ENCODE measurements at regions not wholly inside any gene's neighbourhood (a gene's known extent, or its start where the extent isn't known, plus 50 kb on each side); places are given as distances from the start of the nearest gene placed in this dataset.

DNA sequence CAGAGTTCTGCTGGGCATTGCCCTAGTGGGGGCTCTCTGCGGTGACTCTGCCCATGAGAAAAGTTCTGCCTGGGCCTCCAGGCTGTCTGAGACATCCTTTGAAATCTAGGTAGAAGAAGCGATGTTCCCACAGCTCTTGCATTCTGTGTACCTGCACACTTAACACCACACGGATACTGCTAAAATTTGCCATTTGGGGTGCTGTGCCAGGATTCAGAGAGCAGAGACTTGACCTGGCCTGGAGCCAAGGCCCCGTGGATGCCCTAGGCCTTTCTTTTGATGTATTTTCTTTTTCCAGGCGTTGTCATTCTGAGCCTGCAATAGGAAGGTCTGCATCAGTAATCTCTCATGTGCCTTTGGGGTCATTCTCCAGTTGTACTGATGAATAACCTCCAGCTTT is 89.3 kb upstream of the IL12B start:
- no peak overlapping the region for H3K4me3 ChIP-seq (ENCODE audit: low read depth, low read length)
- DNase-seq (ENCODE audit: low read depth) = no peak

DNA sequence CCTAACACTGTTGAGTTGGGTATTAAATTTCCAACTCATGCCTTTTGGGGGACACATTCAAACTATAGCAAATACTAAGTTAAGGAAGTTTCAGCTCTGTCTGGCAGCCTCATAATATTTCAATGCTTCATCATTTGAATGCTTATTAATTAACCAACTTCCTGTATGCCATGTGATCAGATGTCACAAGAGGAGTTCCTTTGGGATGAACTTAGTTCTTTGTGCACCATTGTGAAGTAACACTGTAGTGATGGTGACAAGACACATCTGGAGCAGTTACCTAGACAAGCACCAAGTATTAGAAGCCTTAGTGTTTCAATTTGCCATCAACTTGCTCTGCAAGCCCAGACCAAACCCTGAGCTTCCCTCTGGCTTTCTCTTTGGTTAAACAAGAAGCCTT is 90.7 kb upstream of the IL12B start:
- DNase-seq (ENCODE audit: low read depth) = no peak

DNA sequence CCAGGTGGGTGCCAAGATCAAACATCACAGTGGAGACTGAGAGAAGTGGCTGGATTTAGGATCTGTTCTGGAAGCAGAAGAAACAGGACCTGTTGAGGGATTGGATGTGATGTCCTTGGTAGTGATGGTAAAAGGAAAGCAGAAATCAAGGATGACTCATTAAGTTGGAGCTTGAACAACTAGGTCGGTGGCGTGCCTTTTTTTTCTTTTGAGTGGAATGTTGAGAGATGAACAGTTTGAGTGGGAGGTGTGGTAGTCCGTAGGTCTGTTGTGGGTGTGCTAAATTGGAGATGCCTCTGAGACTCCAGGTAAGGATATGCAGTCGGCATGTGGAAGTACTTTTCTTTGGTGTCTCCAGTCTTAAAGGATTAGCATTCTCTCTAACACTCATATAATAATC is 92.1 kb upstream of the IL12B start:
- no peak overlapping the region for H3K4me3 ChIP-seq (ENCODE audit: low read depth, low read length)
- no peak for DNase-seq (ENCODE audit: low read depth)

More for the DNA sequence above, 90.7 kb upstream of the IL12B start:
- no peak overlapping the region for H3K4me3 ChIP-seq (ENCODE audit: low read depth, low read length)

DNA sequence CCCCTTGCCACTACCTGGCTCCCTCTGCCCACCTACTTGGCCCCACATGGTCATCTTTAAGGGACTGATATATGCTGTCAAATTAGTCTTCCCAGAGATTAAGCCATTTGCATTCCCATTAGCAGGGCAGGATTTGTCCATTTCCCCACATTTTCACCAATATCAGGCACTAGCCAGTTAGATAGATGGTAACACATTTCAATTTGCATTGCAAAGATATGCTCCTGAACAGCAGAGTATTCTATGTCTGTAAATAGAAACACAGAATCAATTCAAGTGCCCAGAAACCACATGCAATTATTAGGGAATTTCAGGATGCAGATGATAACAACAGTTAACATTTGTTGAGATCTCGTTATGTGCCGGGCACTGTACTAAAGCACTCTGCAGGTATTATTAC is 92.6 kb upstream of the IL12B start:
- H3K4me3 ChIP-seq (ENCODE audit: low read depth, low read length) = no peak overlapping the region
- no peak for DNase-seq (ENCODE audit: low read depth)

DNA sequence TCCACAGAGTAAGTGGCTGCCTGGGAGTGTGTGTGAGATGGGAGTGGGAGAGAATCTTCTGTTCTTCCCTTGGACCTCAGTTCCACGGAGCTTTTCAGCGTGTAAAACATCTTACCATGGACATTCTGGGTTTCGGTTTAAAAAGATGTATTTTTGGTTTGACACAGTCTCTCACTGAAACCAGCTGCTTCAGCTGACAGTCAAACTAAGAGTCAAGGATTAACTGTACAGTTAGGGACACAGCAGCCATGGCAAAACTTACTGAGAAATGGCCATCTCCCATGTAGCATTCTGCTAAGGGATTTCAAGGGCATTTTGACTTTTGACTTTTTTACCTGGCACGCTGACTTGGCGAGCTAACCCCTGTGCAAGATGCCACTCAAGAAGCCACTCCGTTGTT is 93.8 kb upstream of the IL12B start:
- no peak overlapping the region for H3K4me3 ChIP-seq (ENCODE audit: low read depth, low read length)
- DNase-seq (ENCODE audit: low read depth) = no peak

DNA sequence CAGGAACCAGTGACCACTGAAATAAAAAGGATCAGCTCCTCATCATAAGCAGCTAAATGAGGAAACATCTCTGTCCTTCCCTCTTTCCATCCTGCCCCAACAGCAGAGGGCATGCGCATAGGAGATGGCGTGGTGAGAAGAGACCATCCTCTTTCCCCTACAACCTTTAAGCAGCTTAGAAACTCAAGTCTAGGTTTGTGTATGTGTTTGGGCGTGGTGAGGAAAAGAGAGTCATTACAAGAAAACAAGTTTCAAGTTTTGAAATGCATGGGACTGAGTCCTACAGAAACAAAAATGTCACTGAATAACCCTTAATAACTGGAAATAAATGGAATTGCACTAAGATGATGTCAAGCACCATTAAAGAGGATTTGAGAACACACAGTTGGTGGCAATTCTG is 96.4 kb upstream of the IL12B start:
- no peak overlapping the region for H3K4me3 ChIP-seq (ENCODE audit: low read depth, low read length)
- no peak for DNase-seq (ENCODE audit: low read depth)

DNA sequence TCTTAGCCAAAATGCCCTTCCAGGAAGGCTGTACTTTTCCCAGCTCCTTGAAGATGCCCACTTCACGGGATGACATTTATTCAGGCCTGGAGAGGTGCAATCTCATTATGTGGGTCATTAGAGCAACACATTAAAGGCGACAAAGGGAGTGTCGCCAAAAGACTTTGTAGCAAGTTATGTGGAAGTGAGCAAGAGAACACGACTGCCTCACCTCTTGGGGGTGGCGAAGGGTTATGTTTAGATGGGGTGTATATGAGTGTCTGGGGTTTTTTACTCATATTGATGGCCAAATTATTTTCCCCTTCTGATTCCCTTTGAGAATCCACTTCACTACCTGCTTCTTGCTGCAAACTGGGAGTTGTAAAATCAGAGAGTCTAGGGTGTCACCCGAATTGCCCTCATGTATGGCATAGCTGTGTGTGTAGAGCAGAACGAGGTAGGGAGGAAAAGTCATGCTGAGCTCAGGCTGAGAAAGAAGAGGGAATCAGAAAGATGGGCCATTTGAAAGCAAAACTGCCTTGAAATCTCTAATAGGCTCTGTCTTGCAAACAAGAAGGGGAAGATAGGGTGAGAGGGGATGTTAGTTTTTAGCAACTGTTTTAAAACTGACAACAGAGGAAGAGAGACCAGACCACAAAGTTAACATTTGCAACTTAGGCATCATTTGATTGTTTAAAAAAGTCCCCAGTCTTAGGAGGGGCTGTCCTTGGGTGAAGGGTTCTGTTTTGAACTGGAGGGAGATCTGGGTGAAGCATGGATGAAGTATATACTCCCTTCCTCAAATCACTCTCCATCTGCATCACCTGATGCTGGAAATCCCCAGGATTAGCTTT is 97.1 kb upstream of the IL12B start:
- DNase-seq (ENCODE audit: low read depth) = no peak
- H3K4me3 ChIP-seq (ENCODE audit: low read depth, low read length) = no peak overlapping the region

DNA sequence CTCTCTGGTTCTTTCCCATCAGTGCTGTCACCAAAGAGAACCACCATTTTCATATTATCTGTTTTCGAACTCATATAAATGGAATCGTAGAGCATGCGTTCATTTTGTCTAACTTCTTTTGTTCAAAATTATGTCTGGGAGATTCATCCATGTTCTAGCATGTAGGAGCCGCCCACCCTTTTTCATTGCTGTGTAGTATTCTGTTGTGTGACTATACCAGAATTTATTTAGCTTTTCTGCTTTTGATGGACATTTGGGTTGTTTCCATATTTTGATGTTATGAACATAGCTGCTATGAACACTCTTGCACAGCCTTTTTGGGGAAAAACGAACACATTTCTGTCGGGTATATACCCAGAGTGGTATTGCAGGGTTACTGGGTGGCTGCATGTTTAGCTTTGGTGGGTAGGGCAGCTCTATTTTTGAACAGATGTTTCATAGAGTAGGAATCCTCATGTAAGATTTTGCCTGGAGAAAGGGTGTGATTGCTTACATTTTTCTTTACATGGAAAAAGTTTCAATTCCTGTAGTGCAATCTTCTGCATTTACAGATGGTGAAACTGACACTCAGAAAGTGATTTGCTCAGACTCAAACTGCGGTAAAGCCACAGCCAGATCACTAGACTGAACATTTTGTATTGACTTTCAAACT is 100.2 kb upstream of the IL12B start:
- DNase-seq (ENCODE audit: low read depth) = no peak
- no peak overlapping the region for H3K4me3 ChIP-seq (ENCODE audit: low read depth, low read length)

DNA sequence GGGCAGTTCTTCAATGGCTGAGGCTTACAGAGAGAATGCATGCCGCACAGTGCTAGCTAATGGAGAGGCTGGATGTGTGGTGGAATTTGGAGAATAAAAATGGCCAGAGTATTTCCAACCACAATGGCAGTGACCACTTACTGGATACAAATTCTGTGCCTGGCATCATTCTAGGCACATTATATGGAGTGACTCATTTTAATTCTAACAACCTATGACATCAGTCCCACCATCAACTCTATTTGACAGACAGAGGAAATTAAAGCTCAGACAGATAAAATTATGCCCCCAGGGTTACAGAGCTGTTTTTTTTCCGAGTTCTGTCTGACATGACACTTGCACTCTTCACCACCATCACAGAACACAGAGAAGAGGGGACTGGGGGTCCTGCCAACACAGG is 105.6 kb upstream of the IL12B start:
- no peak for DNase-seq (ENCODE audit: low read depth)
- no peak overlapping the region for H3K4me3 ChIP-seq (ENCODE audit: low read depth, low read length)

DNA sequence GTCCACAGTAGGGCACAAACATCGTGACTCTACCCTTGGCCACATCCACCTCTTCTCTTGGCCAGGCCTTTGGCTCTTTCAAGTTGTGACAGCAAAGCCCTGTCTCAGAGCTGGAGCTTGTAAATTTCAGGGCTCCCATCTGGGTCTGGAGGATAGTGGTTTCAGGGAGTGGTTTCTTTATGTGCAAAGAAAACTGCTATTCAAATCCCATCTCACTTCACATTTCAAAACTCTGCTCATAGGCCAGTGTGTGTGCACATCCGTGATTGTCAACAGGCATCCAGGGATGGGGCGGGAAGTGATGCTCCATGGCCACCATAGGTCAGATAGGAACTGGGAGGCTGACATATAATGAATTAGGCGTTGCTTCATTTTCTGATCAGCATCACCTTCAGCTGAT is 107.8 kb upstream of the IL12B start:
- no peak overlapping the region for H3K4me3 ChIP-seq (ENCODE audit: low read depth, low read length)
- no peak for DNase-seq (ENCODE audit: low read depth)

DNA sequence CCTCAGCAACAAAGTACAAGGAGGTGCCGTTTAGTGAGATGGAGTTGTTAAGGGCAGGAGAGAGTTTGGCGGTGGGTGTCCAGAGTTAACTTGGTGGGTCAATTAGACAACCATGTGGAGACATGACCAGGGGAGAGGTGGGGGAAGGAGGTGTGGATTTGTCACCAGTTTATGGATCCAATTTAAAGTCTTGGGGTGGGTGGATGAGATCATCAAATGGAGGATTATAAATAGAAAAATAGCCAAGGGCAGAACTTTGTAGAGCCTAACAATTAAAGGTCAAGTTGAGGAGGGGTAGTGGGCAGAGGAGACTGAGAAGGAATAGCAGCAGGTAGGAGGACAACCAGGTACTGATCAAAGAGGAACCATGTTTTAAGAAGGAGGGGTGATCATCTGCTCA is 108.7 kb upstream of the IL12B start:
- H3K4me3 ChIP-seq (ENCODE audit: low read depth, low read length) = no peak overlapping the region
- no peak for DNase-seq (ENCODE audit: low read depth)

DNA sequence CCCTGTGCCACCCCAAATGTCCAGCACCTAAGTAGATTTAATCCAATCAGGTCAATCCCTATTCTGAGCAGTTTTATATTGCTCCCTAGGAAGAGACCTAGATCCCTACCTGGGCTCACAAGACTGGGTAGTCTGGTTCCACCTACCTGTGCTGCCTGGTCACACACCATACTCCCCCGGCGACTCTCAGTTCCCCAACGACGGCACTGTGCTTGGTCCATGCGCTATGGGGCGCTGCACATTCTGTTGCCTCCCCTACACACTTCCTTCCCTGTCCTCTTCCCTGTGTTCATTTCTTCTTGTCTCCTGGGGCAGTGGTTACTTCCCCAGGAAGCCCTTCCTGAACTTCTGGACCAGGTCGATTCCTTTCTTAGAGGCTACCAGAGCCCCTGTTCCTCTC is 109.9 kb upstream of the IL12B start:
- no peak for DNase-seq (ENCODE audit: low read depth)
- no peak overlapping the region for H3K4me3 ChIP-seq (ENCODE audit: low read depth, low read length)

DNA sequence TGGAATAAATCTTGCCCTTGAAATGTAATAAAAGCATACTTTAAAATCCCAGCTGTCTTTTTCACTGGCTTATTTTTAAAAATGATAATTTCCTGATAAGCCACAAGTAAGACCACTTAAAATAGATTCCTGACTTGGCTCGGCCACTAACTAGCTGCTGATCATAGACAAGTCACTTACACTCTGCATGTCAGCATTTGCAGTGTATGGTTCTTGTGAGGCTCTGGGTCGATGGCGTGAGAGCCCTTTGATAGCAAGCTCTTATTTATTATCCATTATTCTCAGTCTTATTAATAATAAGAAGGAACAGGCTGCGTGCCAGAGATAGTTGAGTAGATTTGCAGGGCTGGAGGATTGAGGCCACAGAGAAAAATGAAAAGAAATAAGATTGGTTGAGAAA is 110.7 kb upstream of the IL12B start:
- no peak for DNase-seq (ENCODE audit: low read depth)
- H3K4me3 ChIP-seq (ENCODE audit: low read depth, low read length) = no peak overlapping the region

DNA sequence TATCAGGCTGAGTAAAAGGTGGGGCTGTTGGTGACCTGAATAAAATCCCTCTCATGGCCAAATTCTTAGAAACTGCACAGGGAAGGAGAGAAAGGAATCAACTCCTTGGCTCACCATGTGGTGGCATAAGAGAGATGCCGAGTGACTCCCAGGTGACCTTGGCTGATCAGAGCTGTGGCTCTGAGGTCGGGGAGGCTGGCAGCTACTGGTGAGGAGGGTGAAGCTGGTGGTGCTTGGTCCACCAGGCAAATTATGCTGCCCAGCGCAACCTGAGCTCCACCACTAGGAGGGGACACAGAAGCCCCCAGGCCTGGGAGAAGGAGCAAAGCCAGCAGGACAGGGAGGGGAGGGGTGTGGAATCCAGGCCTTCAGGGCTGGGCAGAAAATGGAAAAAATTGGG is 111.2 kb upstream of the IL12B start:
- DNase-seq (ENCODE audit: low read depth) = no peak
- H3K4me3 ChIP-seq (ENCODE audit: low read depth, low read length) = no peak overlapping the region

DNA sequence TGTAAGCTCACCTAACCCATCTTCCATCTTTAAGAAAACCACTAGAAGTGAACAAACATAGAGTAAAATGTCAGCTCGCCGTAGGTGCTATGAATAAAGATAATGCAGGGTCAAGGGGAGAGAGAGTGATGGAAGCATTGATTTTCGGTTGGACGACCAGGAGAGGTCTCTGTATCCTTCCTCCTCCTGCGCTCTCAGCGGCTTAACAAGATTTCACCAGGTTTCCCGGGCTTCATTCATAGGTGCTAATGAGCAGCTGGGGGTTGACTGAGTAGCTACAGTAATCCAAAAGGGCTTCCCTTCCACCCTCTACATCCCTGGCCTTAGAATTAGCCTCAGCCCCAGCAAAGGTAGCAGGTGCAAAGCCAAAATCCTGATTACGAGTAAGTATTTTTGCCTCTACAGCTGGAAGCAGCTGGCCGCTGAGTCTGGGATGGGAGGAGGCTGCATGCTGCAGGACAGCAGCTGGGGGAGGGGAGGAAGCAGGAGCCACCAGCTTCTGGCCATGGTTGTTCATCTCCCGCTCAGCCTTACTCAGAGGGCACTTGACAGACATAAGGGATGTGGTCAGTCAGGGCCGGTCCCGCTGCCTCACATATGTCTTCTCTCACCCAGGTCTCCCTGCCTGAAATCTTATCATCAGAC is 112.0 kb upstream of the IL12B start:
- DNase-seq (ENCODE audit: low read depth) = no peak
- H3K4me3 ChIP-seq (ENCODE audit: low read depth, low read length) = no peak overlapping the region

DNA sequence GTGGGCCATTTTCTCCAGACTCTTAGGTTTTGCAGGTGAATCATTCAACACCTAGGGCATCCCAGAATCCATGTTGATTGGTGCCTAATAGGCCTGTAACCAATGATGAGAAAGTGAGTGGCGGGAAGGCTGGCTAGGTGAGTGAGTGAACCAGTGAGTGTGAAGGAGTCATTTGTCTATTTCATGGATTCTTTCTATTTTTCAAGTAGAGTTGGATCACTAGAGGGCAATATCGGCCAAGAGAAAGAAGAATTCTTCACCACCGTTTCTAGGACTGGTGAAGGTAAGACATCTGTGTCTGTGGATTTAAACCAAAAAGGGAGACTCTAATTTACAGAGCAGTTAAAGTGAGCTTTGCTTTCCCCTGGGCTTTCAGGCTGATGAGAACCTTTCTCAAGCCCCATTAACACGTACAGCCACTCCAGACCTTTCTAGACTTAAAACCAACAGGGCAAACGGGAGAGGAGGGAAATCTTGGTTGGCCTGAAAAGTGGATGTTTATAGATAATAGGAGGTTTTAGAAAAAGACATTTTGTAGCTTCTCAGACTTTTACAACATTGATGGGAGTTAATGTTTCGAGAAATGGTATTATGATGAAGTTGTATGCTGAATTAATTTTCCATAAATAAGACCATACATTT is 114.3 kb upstream of the IL12B start:
- DNase-seq (ENCODE audit: low read depth) = no peak
- H3K4me3 ChIP-seq (ENCODE audit: low read depth, low read length) = no peak overlapping the region

DNA sequence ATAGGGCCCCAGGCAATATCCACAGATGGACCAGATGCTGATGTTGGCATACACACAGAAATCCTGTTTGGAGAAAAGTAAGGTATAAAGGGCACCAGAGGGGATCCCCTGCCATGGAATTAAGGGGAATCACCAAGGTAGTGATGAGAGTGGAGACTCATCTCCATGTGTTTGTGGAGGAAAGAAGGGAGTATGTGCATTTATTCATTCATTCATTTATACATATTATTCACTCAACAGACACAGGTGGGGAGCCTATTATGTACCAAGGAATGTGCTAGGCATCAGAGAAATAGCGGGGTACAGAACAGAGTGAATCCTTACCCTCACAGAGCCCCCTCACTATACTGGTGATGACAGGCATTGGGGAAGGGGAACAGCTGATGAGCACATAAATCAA is 116.8 kb upstream of the IL12B start:
- H3K4me3 ChIP-seq (ENCODE audit: low read depth, low read length) = no peak overlapping the region
- DNase-seq (ENCODE audit: low read depth) = no peak

DNA sequence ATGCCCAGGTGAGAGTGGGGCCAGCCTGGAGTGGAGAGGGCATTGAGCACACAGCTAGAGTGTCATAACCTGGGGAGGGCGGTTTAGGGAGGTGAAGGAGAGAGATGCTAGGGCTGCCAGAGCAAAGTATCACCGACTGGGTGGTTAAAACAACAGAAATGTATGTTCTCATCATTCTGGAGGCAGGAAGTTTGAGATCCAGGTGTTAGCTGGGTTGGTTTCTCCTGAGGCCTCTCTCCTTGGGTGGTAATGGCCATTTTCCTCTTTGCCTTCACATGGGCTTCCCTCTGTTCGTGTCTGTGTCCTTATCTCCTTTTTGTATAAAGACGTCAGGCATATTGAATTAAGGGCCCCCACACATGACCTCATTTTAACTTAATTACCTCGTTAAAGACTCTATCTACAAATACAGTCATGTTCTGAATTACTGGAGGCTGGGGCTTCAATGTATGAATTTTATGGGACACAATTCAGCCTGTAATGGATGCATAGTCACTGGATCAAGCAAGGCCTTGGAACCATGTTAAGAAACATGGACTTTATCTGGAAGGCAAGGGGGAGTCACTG is 118.6 kb upstream of the IL12B start:
- no peak for DNase-seq (ENCODE audit: low read depth)

DNA sequence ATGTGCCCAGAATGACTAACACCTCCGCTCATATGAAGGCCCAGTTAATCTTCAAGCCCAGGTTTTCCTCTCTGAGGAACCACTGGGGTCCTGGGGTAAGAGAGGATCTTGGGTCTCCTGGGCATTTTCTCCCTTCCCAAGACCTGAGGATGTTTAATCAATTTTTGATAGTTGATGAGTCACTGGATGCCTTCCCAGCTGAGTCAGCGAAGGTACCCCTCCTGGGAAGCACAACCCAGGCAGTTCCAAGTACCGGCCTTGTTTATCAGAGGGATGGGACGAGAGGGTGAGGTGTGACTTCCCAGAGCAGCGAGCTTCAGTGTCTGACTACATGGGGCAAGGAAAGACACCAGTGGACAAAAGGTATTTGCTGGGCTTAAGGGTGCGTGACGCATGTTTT is 119.6 kb upstream of the IL12B start:
- no peak for DNase-seq (ENCODE audit: low read depth)
- no peak overlapping the region for H3K4me3 ChIP-seq (ENCODE audit: low read depth, low read length)

More for the DNA sequence above, 118.6 kb upstream of the IL12B start:
- no peak overlapping the region for H3K4me3 ChIP-seq (ENCODE audit: low read depth, low read length)

DNA sequence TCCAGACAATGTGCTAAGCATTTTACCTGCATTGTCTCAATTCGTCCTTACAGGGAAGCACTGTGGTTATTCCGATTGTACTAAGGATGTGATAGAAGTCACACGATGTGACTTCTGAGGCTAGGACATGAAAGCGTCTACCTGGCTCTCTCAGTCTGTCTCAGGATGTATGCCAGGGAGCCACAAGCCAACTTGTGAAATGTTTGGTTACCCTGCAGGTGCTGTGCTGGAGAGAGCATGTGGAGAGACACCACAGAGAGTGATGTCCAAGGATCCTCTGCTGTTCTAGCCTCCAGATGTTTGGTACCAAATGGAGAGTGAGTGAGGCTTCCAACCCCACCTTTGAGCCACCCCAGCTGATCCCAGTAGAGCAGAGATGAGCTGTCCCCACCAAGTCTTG is 120.1 kb upstream of the IL12B start:
- H3K4me3 ChIP-seq (ENCODE audit: low read depth, low read length) = no peak overlapping the region
- DNase-seq (ENCODE audit: low read depth) = no peak
